ENCODE measurements at regions not wholly inside any gene's neighbourhood (a gene's known extent, or its start where the extent isn't known, plus 50 kb on each side); places are given as distances from the start of the nearest gene placed in this dataset.
"Not testable (repeated sequence)": the region's sequence is repeated elsewhere in the genome, so short reads cannot be mapped to it uniquely, and the experiment has no call there.

GRCh38 chr7:152577339-152577738 is 98.6 kb downstream of the XRCC2 start:
- TF ChIP-seq CTCF (conservative IDR thresholded peaks at IDR 0.05; ENCODE audit: low read depth, low read length), result no peak
- DNase-seq (ENCODE audit: low read depth), result no peak
- H3K4me3 ChIP-seq (ENCODE audit: low read depth, low read length), result no peak overlapping the region

- DNase-seq (ENCODE audit: low read depth), result no peak
- no peak for TF ChIP-seq CTCF (conservative IDR thresholded peaks at IDR 0.05; ENCODE audit: low read depth, low read length)
- H3K4me3 ChIP-seq (ENCODE audit: low read depth, low read length), result no peak overlapping the region
These were observed 100.9 kb downstream of the XRCC2 start for GRCh38 chr7:152574892-152575548.

- not testable (repeated sequence) for DNase-seq (ENCODE audit: low read depth); H3K4me3 ChIP-seq (ENCODE audit: low read depth, low read length)
These were observed 102.8 kb downstream of the XRCC2 start for GRCh38 chr7:152573186-152573585.

- no peak overlapping the region for H3K4me3 ChIP-seq (ENCODE audit: low read depth, low read length)
- no peak for TF ChIP-seq CTCF (conservative IDR thresholded peaks at IDR 0.05; ENCODE audit: low read depth, low read length)
- DNase-seq (ENCODE audit: low read depth), result no peak
These were observed 103.8 kb downstream of the XRCC2 start for GRCh38 chr7:152572101-152572500.

GRCh38 chr7:152571068-152571467 is 104.9 kb downstream of the XRCC2 start:
- H3K4me3 ChIP-seq (ENCODE audit: low read depth, low read length), result no peak overlapping the region
- no peak for TF ChIP-seq CTCF (conservative IDR thresholded peaks at IDR 0.05; ENCODE audit: low read depth, low read length)
- no peak for DNase-seq (ENCODE audit: low read depth)

- no peak for DNase-seq (ENCODE audit: low read depth)
- no peak for TF ChIP-seq CTCF (conservative IDR thresholded peaks at IDR 0.05; ENCODE audit: low read depth, low read length)
- no peak overlapping the region for H3K4me3 ChIP-seq (ENCODE audit: low read depth, low read length)
These were observed 107.0 kb downstream of the XRCC2 start for GRCh38 chr7:152568972-152569371.

- H3K4me3 ChIP-seq (ENCODE audit: low read depth, low read length), result no peak overlapping the region
- DNase-seq (ENCODE audit: low read depth), result no peak
- TF ChIP-seq CTCF (conservative IDR thresholded peaks at IDR 0.05; ENCODE audit: low read depth, low read length), result no peak
These were observed 110.2 kb downstream of the XRCC2 start for GRCh38 chr7:152565731-152566130.

All from choroid plexus epithelial cell (primary cell).